ENCODE measurements at regions not wholly inside any gene's neighbourhood (a gene's known extent, or its start where the extent isn't known, plus 50 kb on each side); places are given as distances from the start of the nearest gene placed in this dataset.

DNA sequence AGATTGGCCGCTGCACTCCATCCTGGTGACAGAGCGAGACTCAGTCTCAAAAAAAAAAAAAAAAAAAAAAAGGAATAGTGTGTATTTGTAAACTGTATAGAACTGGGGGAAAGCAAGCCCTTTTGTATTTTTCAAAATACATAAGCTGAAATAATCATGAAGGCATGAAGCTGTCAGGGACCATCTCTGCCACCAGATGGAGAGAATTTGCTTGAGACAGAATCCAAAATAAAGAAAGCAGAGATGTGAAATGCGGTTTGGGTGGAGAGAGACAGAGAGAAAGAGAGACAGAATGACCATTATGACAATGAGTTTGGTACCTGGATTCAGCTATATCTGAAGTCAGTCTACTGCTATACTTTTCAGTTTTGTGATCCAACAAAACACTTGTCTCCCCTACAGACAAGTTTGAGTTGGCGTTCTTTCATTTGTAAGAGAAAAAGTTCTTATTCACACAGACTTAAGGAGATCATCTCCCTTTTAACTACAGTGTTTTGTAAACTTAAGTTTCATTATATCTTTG lies 155.7 kb upstream of the LRIG3 start:
- no peak for TF ChIP-seq CTCF (IDR thresholded peaks at IDR 0.05)
- TF ChIP-seq POLR2A (IDR thresholded peaks at IDR 0.05) = no peak

All from right lobe of liver (tissue), 4 donors.